DND-41 (cell line): ENCODE measurements at regions not wholly inside any gene's neighbourhood (a gene's known extent, or its start where the extent isn't known, plus 50 kb on each side); places are given as distances from the start of the nearest gene placed in this dataset.
"Not testable (repeated sequence)": the region's sequence is repeated elsewhere in the genome, so short reads cannot be mapped to it uniquely, and the experiment has no call there.

Experiments
- ATAC-seq: fragments of 200-7000 bp; cut with Tn5 transposase; 3 replicates; pipeline ENCODE4 v1.9.1; 2021; ENCODE audit warnings: low read depth; ENCODE audit not compliant: insufficient read depth
- DNase-seq: peaks from one replicate; pipeline ENCODE4 v3.0.0-alpha.2; 2020
- H2AFZ ChIP-seq: 2 replicates; pipeline ENCODE4 v1.6.0; 2012; ENCODE audit warnings: low read depth, low read length
- H3K27ac ChIP-seq: 2 replicates; pipeline ENCODE4 v1.5.1; 2012; ENCODE audit warnings: low read length, inconsistent platforms
- H3K27me3 ChIP-seq: fragments of 200-600 bp; sonication (generic); 2 replicates; pipeline ENCODE4 v1.6.0; 2012; ENCODE audit warnings: low read length, mild to moderate bottlenecking, inconsistent platforms; ENCODE audit not compliant: insufficient read depth, poor library complexity
- H3K36me3 ChIP-seq: 2 replicates; pipeline ENCODE4 v1.5.1; 2012; ENCODE audit warnings: low read length, inconsistent platforms; ENCODE audit not compliant: insufficient read depth
- H3K4me1 ChIP-seq: 2 replicates; pipeline ENCODE4 v1.5.1; 2012; ENCODE audit warnings: mild to moderate bottlenecking, low read length; ENCODE audit not compliant: insufficient read depth
- H3K4me2 ChIP-seq: 2 replicates; pipeline ENCODE4 v1.6.0; 2012; ENCODE audit warnings: mild to moderate bottlenecking, moderate library complexity, low read length, inconsistent platforms; ENCODE audit not compliant: insufficient read depth
- H3K4me3 ChIP-seq, 2 experiments: fragments of 200-600 bp in 1 of 2; shearing (Covaris generic) in 1 of 2; 2 replicates each; pipeline ENCODE4 v1.5.1; 2012 to 2016; ENCODE audit warnings: inconsistent platforms in 2 of 2, low read length in 2 of 2, mild to moderate bottlenecking in 2 of 2, low read depth in 1 of 2, moderate library complexity in 1 of 2
- H3K79me2 ChIP-seq: 2 replicates; pipeline ENCODE4 v1.6.0; 2012; ENCODE audit warnings: low read length, inconsistent platforms; ENCODE audit not compliant: insufficient read depth
- H3K9ac ChIP-seq: 2 replicates; pipeline ENCODE4 v1.6.0; 2012; ENCODE audit warnings: low read depth, mild to moderate bottlenecking, inconsistent platforms, low read length, moderate library complexity
- H3K9me3 ChIP-seq: 2 replicates; pipeline ENCODE4 v1.5.1; 2012; ENCODE audit warnings: low read length, moderate library complexity, mild to moderate bottlenecking, inconsistent platforms; ENCODE audit not compliant: insufficient read depth, severe bottlenecking
- H4K20me1 ChIP-seq: 2 replicates; pipeline ENCODE4 v1.6.0; 2012; ENCODE audit warnings: low read length; ENCODE audit not compliant: insufficient read depth
- CTCF ChIP-seq: IDR thresholded peaks from 2 replicates; pipeline ENCODE4 v1.5.1; 2012; ENCODE audit warnings: borderline replicate concordance, low read length, moderate library complexity, mild to moderate bottlenecking; ENCODE audit not compliant: poor library complexity, severe bottlenecking; ENCODE audit errors: extremely low read depth
- EZH2 ChIP-seq: IDR thresholded peaks from 3 replicates; pipeline ENCODE4 v1.6.1; 2012; ENCODE audit warnings: borderline replicate concordance, low read depth, mild to moderate bottlenecking, moderate library complexity, low read length, inconsistent platforms; ENCODE audit not compliant: severe bottlenecking

DNA sequence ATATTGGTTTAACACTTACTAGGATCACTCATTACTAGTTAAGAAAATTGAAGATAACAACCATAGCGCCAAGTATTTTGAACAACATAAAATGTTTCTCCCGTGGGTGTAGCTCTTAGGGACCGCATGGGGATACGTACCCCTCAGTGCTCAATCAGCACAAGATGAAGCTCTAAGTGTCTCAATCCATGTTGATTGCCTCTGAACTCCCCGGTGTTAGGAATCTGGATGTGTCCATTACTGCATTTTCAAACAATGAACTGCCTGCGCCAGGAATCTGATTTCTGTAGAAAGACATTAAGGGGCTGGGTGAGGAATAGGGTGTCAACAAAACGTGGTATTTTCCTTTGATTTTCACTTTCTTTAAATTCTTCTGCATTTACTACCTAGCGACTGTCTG, 100.2 kb downstream of the LMO4 start:
- H3K79me2 ChIP-seq: no peaks in the 10 kb centered on the region
- no peak overlapping the region for H3K4me3 ChIP-seq
- DNase-seq (no peak), ATAC-seq (no peak)
- no peaks in the 10 kb centered on the region for H3K27me3 ChIP-seq
- no peak for TF ChIP-seq EZH2
- no peak for TF ChIP-seq CTCF
- no peaks in the 10 kb centered on the region for H3K4me1 ChIP-seq
- H3K9me3 ChIP-seq: no peaks in the 10 kb centered on the region
- no peak overlapping the region for H3K4me2 ChIP-seq
- no peak overlapping the region for H3K9ac ChIP-seq
- H3K27ac ChIP-seq: no peak overlapping the region
- H3K36me3 ChIP-seq: no peaks in the 10 kb centered on the region
- H2AFZ ChIP-seq: no peak overlapping the region
- no peaks in the 10 kb centered on the region for H4K20me1 ChIP-seq

- Histone ChIP-seq H4K20me1 (no peaks in the 10 kb centered on the region), H3K79me2 (no peaks in the 10 kb centered on the region), H3K9ac (no peak overlapping the region), H3K9me3 (no peaks in the 10 kb centered on the region), H3K4me1 (no peaks in the 10 kb centered on the region), H3K4me2 (no peak overlapping the region), H3K36me3 (no peaks in the 10 kb centered on the region), H3K4me3 (no peak overlapping the region), H2AFZ (no peak overlapping the region), H3K27me3 (no peaks in the 10 kb centered on the region), H3K27ac (no peak overlapping the region)
- ATAC-seq (no peak), DNase-seq (no peak)
- TF ChIP-seq EZH2 (no peak), CTCF (no peak)
Measured at GRCh38 chr1:87432685-87433084, 104.0 kb downstream of the LMO4 start.

DNA sequence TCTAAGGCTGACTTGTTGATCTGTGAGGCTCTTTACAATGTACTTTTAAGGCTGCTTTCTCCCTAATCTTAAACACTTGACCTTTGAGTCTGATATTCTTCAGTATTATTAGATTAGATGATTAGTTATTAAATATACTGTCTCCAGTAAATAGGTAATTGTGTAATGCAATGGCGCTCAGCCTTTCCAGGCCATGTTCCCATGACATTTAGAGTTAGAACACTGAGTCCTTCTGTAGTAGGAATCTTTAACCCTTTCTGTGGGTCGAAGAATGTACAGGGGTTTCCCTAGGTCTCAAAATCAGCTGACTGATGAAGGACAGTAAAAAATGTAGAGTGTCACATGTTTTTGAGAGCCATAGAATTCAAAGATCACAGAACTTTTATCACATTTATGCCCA, 104.4 kb downstream of the LMO4 start:
- not testable (repeated sequence) for H3K4me3 ChIP-seq, H2AFZ ChIP-seq, H3K27ac ChIP-seq, H3K27me3 ChIP-seq, H3K4me2 ChIP-seq, ATAC-seq, H3K9me3 ChIP-seq, H3K4me1 ChIP-seq, H3K9ac ChIP-seq, H3K36me3 ChIP-seq, DNase-seq, H4K20me1 ChIP-seq, H3K79me2 ChIP-seq

DNA sequence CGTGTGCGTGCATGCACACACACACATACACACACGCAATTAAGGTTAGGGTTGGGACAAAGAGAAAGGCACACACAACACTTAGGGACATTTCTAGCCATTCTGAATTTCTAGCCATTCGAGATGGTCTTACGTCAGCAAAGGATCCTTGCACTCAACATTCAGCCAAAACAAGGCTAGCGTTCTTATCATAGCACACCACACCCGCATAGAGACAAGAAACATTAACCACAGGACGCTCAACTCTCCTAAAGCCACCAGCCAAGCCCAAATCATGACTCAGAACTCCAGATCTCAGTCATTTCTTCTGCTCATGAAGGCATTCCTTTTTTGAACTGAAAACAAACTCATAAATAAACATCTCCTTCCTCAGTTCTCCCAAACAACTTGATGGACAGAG, 106.8 kb downstream of the LMO4 start:
- ATAC-seq (no peak), DNase-seq (no peak)
- H3K79me2 ChIP-seq: no peaks in the 10 kb centered on the region
- no peak overlapping the region for H3K4me3 ChIP-seq
- no peaks in the 10 kb centered on the region for H3K9me3 ChIP-seq
- no peak for TF ChIP-seq CTCF
- TF ChIP-seq EZH2: no peak
- no peaks in the 10 kb centered on the region for H3K27me3 ChIP-seq
- H3K4me1 ChIP-seq: no peaks in the 10 kb centered on the region
- no peaks in the 10 kb centered on the region for H3K36me3 ChIP-seq
- H4K20me1 ChIP-seq: no peaks in the 10 kb centered on the region
- H3K27ac ChIP-seq: no peak overlapping the region
- H3K9ac ChIP-seq: no peak overlapping the region
- H3K4me2 ChIP-seq: no peak overlapping the region
- H2AFZ ChIP-seq: no peak overlapping the region

DNA sequence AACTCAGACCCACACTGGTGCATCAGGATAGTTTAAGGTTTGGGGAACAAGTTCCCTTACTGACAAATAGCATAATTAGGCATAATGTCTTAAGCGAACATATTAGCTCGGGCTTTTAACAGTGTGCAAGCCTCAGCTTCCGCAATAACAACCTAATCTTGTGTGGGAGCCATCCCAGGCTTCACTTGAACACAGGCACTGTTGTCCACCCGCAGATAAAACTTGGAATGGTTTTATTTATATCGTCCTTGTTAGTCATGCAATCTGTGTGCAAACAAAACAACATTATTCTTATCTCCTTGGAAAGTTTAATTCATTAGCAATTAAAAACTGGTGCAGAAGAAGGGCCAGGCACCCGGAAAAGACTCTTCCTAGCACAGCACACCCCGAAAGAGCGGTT, 107.4 kb downstream of the LMO4 start:
- not testable (repeated sequence) for DNase-seq, H3K9ac ChIP-seq, H3K36me3 ChIP-seq, H3K27ac ChIP-seq, H3K27me3 ChIP-seq, H3K4me2 ChIP-seq, H4K20me1 ChIP-seq, H3K4me3 ChIP-seq, ATAC-seq, H3K9me3 ChIP-seq, H3K79me2 ChIP-seq, H2AFZ ChIP-seq, H3K4me1 ChIP-seq
